H1 (cell line): ENCODE measurements at regions not wholly inside any gene's neighbourhood (a gene's known extent, or its start where the extent isn't known, plus 50 kb on each side); places are given as distances from the start of the nearest gene placed in this dataset.

Experiments
- CTCF ChIA-PET: fragments of 300-600 bp; sonication (Branson Sonifier 250); formaldehyde crosslinking; loops from one replicate; lab custom pipeline; 2021; ENCODE audit not compliant: partially characterized antibody; lab: Charles Lee
- POLR2A ChIA-PET: fragments of 300-600 bp; sonication (Branson Sonifier 250); formaldehyde crosslinking; loops from one replicate; lab custom pipeline; 2021; ENCODE audit warnings: inconsistent platforms; ENCODE audit not compliant: partially characterized antibody; lab: Charles Lee
- DNase-seq, 2 experiments: peaks; one replicate each; pipeline versions ENCODE4 v3.0.0 to v3.0.0-alpha.2; 2010 to 2022; ENCODE audit warnings: low spot score in 2 of 2, low read depth in 1 of 2, mixed read lengths in 1 of 2
- FAIRE-seq: peaks from 2 replicates; lab custom pipeline; 2011; peaks lifted over from hg19 to GRCh38; lab: Jason Lieb, UNC
- H2AFZ ChIP-seq: 2 replicates; pipeline ENCODE4 v1.8.1; 2012; ENCODE audit warnings: low read length, inconsistent platforms
- H2AK5ac ChIP-seq: 2 replicates; pipeline ENCODE4 v1.6.1; 2013; ENCODE audit warnings: low read depth, low read length
- H2BK120ac ChIP-seq: replicated peaks from 2 replicates; pipeline ENCODE3; 2013; ENCODE audit warnings: low read depth, low read length, inconsistent platforms
- H2BK12ac ChIP-seq: 2 replicates; pipeline ENCODE4 v1.6.1; 2013; ENCODE audit warnings: low read depth, low read length
- H2BK15ac ChIP-seq: 2 replicates; pipeline ENCODE4 v1.6.1; 2013; ENCODE audit warnings: low read length
- H2BK20ac ChIP-seq: 2 replicates; pipeline ENCODE4 v1.6.1; 2013; ENCODE audit warnings: low read length
- H2BK5ac ChIP-seq: 2 replicates; pipeline ENCODE4 v1.6.1; 2013; ENCODE audit warnings: low read depth, low read length
- H3K14ac ChIP-seq: 2 replicates; pipeline ENCODE4 v1.6.1; 2013; ENCODE audit warnings: inconsistent platforms; ENCODE audit not compliant: insufficient read length
- H3K18ac ChIP-seq: 2 replicates; pipeline ENCODE4 v1.6.1; 2013; ENCODE audit warnings: low read length; ENCODE audit errors: extremely low read depth
- H3K23ac ChIP-seq: 2 replicates; pipeline ENCODE4 v1.6.1; 2013; ENCODE audit warnings: inconsistent platforms; ENCODE audit not compliant: insufficient read length
- H3K23me2 ChIP-seq: 2 replicates; pipeline ENCODE4 v1.6.1; 2013; ENCODE audit warnings: low read depth, low read length
- H3K27ac ChIP-seq: 2 replicates; pipeline ENCODE4 v1.6.1; 2011; ENCODE audit warnings: low read depth, low read length, inconsistent platforms
- H3K27me3 ChIP-seq, 4 experiments: replicated peaks in 1 of 4; 1 replicate in 1 of 4; 2 replicates in 3 of 4; pipeline versions ENCODE4 v1.6.1 to v1.8.1; 2011 to 2013; ENCODE audit warnings: low read length in 3 of 4, mild to moderate bottlenecking in 3 of 4, inconsistent platforms in 2 of 4, mixed read lengths in 2 of 4, moderate library complexity in 1 of 4; ENCODE audit not compliant: control insufficient read depth in 3 of 4, insufficient read depth in 3 of 4; ENCODE audit errors: extremely low read depth in 1 of 4
- H3K36me3 ChIP-seq, 4 experiments: 2 replicates each; pipeline versions ENCODE4 v1.6.1 to v1.8.1; 2011 to 2013; ENCODE audit warnings: mild to moderate bottlenecking in 4 of 4, low read length in 3 of 4, moderate library complexity in 2 of 4, control low read depth in 1 of 4, inconsistent platforms in 1 of 4; ENCODE audit not compliant: insufficient read depth in 4 of 4, control insufficient read depth in 2 of 4
- H3K4ac ChIP-seq: replicated peaks from 2 replicates; pipeline ENCODE3; 2013; ENCODE audit warnings: low read length, low read depth, mixed read lengths, inconsistent platforms; ENCODE audit not compliant: insufficient read length
- H3K4me1 ChIP-seq, 4 experiments: replicated peaks in 1 of 4; 1 replicate in 1 of 4; 2 replicates in 3 of 4; pipeline versions ENCODE4 v1.6.1 to v1.8.1; 2011 to 2013; ENCODE audit warnings: low read length in 3 of 4, inconsistent platforms in 2 of 4, mixed read lengths in 1 of 4; ENCODE audit not compliant: insufficient read depth in 4 of 4, control insufficient read depth in 3 of 4
- H3K4me2 ChIP-seq, 2 experiments: 2 replicates each; pipeline versions ENCODE4 v1.6.1 to v1.8.1; 2011 to 2013; ENCODE audit warnings: low read depth in 2 of 2, low read length in 2 of 2, control low read depth in 1 of 2, inconsistent platforms in 1 of 2, mild to moderate bottlenecking in 1 of 2; ENCODE audit not compliant: insufficient read depth in 1 of 2
- H3K4me3 ChIP-seq, 4 experiments: fragments of 200-600, 300-600 bp in 1 of 4; sonication (generic), shearing (Covaris generic), sonication (Bioruptor Twin) in 1 of 4; 2 replicates each; pipeline versions ENCODE4 v1.5.1 to v1.8.1; 2011 to 2016; ENCODE audit warnings: low read length in 4 of 4, low read depth in 3 of 4, control low read depth in 2 of 4, inconsistent platforms in 2 of 4, mild to moderate bottlenecking in 2 of 4, mixed read lengths in 1 of 4, moderate library complexity in 1 of 4; ENCODE audit not compliant: insufficient read depth in 2 of 4; ENCODE audit errors: extremely low read depth in 1 of 4
- H3K56ac ChIP-seq: replicated peaks from 2 replicates; pipeline ENCODE3; 2013; ENCODE audit warnings: low read depth, mild to moderate bottlenecking, mixed read lengths, low read length, inconsistent platforms; ENCODE audit not compliant: insufficient read length
- H3K79me1 ChIP-seq: 2 replicates; pipeline ENCODE4 v1.6.1; 2013; ENCODE audit warnings: low read depth, low read length, control low read depth
- H3K79me2 ChIP-seq, 2 experiments: 2 replicates each; pipeline versions ENCODE4 v1.6.1 to v1.8.1; 2012 to 2013; ENCODE audit warnings: low read length in 2 of 2, mild to moderate bottlenecking in 2 of 2, inconsistent platforms in 1 of 2; ENCODE audit not compliant: insufficient read depth in 2 of 2, control insufficient read depth in 1 of 2
- H3K9ac ChIP-seq, 4 experiments: replicated peaks in 1 of 4; 1 replicate in 1 of 4; 2 replicates in 3 of 4; pipeline versions ENCODE4 v1.6.1 to v1.8.1; 2011 to 2013; ENCODE audit warnings: low read depth in 3 of 4, low read length in 3 of 4, control low read depth in 2 of 4, mild to moderate bottlenecking in 2 of 4, moderate library complexity in 2 of 4, inconsistent platforms in 1 of 4; ENCODE audit errors: extremely low read depth in 1 of 4
- H3K9me3 ChIP-seq, 2 experiments: 2 replicates each; pipeline versions ENCODE4 v1.6.1 to v1.8.1; 2012 to 2013; ENCODE audit warnings: mild to moderate bottlenecking in 2 of 2, moderate library complexity in 2 of 2, control low read depth in 1 of 2, inconsistent platforms in 1 of 2, low read depth in 1 of 2, low read length in 1 of 2, mixed read lengths in 1 of 2; ENCODE audit not compliant: insufficient read depth in 2 of 2
- H4K20me1 ChIP-seq, 2 experiments: replicated peaks in 1 of 2; 2 replicates each; pipeline versions ENCODE3 to v1.8.1; 2011 to 2013; ENCODE audit warnings: inconsistent platforms in 2 of 2, low read length in 2 of 2, mild to moderate bottlenecking in 1 of 2; ENCODE audit not compliant: insufficient read depth in 2 of 2, control insufficient read depth in 1 of 2
- H4K5ac ChIP-seq: 2 replicates; pipeline ENCODE4 v1.6.1; 2013; ENCODE audit warnings: low read length, low read depth, mixed read lengths, inconsistent platforms; ENCODE audit not compliant: insufficient read length
- H4K8ac ChIP-seq: 2 replicates; pipeline ENCODE4 v1.8.0; 2013; ENCODE audit warnings: mild to moderate bottlenecking, moderate library complexity, low read length, inconsistent platforms; ENCODE audit not compliant: insufficient read depth; ENCODE audit errors: extremely low read depth
- H4K91ac ChIP-seq: replicated peaks from 2 replicates; pipeline ENCODE3; 2013; ENCODE audit warnings: low read length, mixed read lengths, inconsistent platforms; ENCODE audit not compliant: insufficient read length
- ASH2L ChIP-seq: fragments of 200-600, 300-600 bp; sonication (generic); IDR thresholded peaks from one replicate; pipeline ENCODE4 v1.7.1; 2017; ENCODE audit warnings: low read length
- ATF2 ChIP-seq: IDR thresholded peaks from 2 replicates; pipeline ENCODE4 v1.6.1; 2012; ENCODE audit warnings: low read length, inconsistent platforms
- CTCF ChIP-seq, 3 experiments: IDR thresholded peaks; 1 replicate in 2 of 3; 2 replicates in 1 of 3; pipeline versions ENCODE4 v1.5.1 to v1.6.1; 2011; ENCODE audit warnings: low read length in 3 of 3, mild to moderate bottlenecking in 3 of 3, inconsistent platforms in 2 of 3, low read depth in 1 of 3, moderate library complexity in 1 of 3; ENCODE audit not compliant: insufficient read depth in 1 of 3; ENCODE audit errors: control extremely low read depth in 1 of 3
- EZH2 ChIP-seq: fragments of 200-600 bp; sonication (generic); IDR thresholded peaks from 2 replicates; pipeline ENCODE4 v1.7.1; 2012; ENCODE audit warnings: low read depth, mild to moderate bottlenecking, moderate library complexity, low read length, inconsistent platforms; ENCODE audit not compliant: severe bottlenecking
- JUN ChIP-seq: IDR thresholded peaks from 2 replicates; pipeline ENCODE4 v1.6.1; 2011; ENCODE audit warnings: low read depth, mild to moderate bottlenecking, improper control_type of control experiment, low read length
- MAX ChIP-seq: IDR thresholded peaks from 2 replicates; pipeline ENCODE4 v1.6.1; 2012; ENCODE audit warnings: inconsistent platforms
- POU5F1 ChIP-seq: IDR thresholded peaks from 2 replicates; pipeline ENCODE4 v1.6.1; 2011; ENCODE audit warnings: low read depth, mild to moderate bottlenecking, low read length, moderate library complexity
- RAD21 ChIP-seq, 2 experiments: IDR thresholded peaks in 1 of 2; conservative IDR thresholded peaks in 1 of 2; 2 replicates each; pipeline ENCODE4 v1.6.1; 2011; ENCODE audit warnings: low read depth in 2 of 2, low read length in 2 of 2, improper control_type of control experiment in 1 of 2, inconsistent platforms in 1 of 2, mild to moderate bottlenecking in 1 of 2, moderate library complexity in 1 of 2
- RFX5 ChIP-seq: IDR thresholded peaks from 2 replicates; pipeline ENCODE4 v1.6.1; 2011; ENCODE audit warnings: low read depth, low read length, improper control_type of control experiment, borderline replicate concordance
- WGBS, 2 experiments: shearing (Covaris generic) in 1 of 2; methylation state at CpG; one replicate each; pipeline versions ENCODE4 v1.1.6 to v1.1.7; 2013 to 2015; ENCODE audit warnings: low lambda C conversion rate in 2 of 2, mixed read lengths in 2 of 2, inconsistent platforms in 1 of 2, low coverage in 1 of 2, missing lambda C conversion rate in 1 of 2; ENCODE audit not compliant: insufficient replicate concordance in 2 of 2, insufficient coverage in 1 of 2, insufficient read length in 1 of 2; ENCODE audit errors: extremely low coverage in 1 of 2, missing lambda C conversion rate in 1 of 2; 5-methylcytosine and 5-hydroxymethylcytosine counted together

GRCh38 chr19:28065026-28065425 is 1147.9 kb downstream of the UQCRFS1 start:
- Histone ChIP-seq H2AK5ac (no peak overlapping the region), H4K8ac (no peak overlapping the region), H3K27ac (no peak overlapping the region), H3K79me2 (no peaks in the 10 kb centered on the region), H2BK20ac (no peak overlapping the region), H3K4me2 (no peak overlapping the region), H3K4ac (no peak overlapping the region), H3K23me2 (no peaks in the 10 kb centered on the region), H2BK120ac (no peak overlapping the region), H3K4me3 (no peak overlapping the region), H4K5ac (no peak overlapping the region), H3K36me3 (no peaks in the 10 kb centered on the region), H3K23ac (no peak overlapping the region), H4K91ac (no peak overlapping the region), H3K9ac (no peak overlapping the region), H3K14ac (no peak overlapping the region), H2AFZ (no peak overlapping the region), H3K9me3 (no peaks in the 10 kb centered on the region), H3K18ac (no peak overlapping the region), H2BK5ac (no peak overlapping the region)
- FAIRE-seq: no peak
- no peak for DNase-seq
- ChIA-PET CTCF (interaction anchor here (1.4 kb wide), 1 partner anchor 31 kb away, joined by 4 read pairs; no protein-coding TSS in a partner anchor), POLR2A (no interaction called here)
- 55% methylated on average over 1 of the region's 1 CpG; no CpG with 5 or more reads in 1 of the 2 experiments for WGBS, 2 experiments
- TF ChIP-seq ATF2 (no peak), ASH2L (no peak), EZH2 (no peak), JUN (no peak), MAX (no peak), RAD21 (IDR thresholded peaks at IDR 0.05 in 1 of 2, conservative IDR thresholded peaks at IDR 0.05 in 1 of 2; ENCODE audit: low read depth in 2 of 2, low read length in 2 of 2) (no peak), RFX5 (no peak), POU5F1 (no peak), CTCF (IDR thresholded peaks at IDR 0.05; ENCODE audit: control extremely low read depth in 1 of 3, insufficient read depth in 1 of 3, low read depth in 1 of 3, low read length in 3 of 3) (no peak)
- TF ChIP-seq, all 59 proteins: peak for 0
- H4K20me1 ChIP-seq: no peaks in the 10 kb centered on the region
- 0 out of 7 replicates have a peak, but pooled peaks cover 0 to 1% (median 0%) of the 10 kb centered on the region in 4 experiments for H3K4me1 ChIP-seq
- no peaks in the 10 kb centered on the region for H3K79me1 ChIP-seq
- H3K56ac ChIP-seq: no peak overlapping the region
- no peak overlapping the region for H2BK12ac ChIP-seq
- no peak overlapping the region for H2BK15ac ChIP-seq
- H3K27me3 ChIP-seq: no peaks in the 10 kb centered on the region
